CD4-positive, alpha-beta T cell treated with Interleukin-2 at 100 ng/mL for 4 hours (primary cell): ENCODE measurements at regions not wholly inside any gene's neighbourhood (a gene's known extent, or its start where the extent isn't known, plus 50 kb on each side); places are given as distances from the start of the nearest gene placed in this dataset.

Experiments used
- DNase-seq: peaks from one replicate; pipeline ENCODE4 v3.0.0-alpha.2; 2020; ENCODE audit warnings: low spot score

GRCh38 chr18:73313476-73313875, 445.7 kb upstream of the NETO1 start:
- no peak for DNase-seq

GRCh38 chr18:73296686-73297085, 428.9 kb upstream of the NETO1 start:
- DNase-seq, result no peak

- no peak for DNase-seq
Measured at GRCh38 chr18:73292156-73292555, 424.4 kb upstream of the NETO1 start.

DNA sequence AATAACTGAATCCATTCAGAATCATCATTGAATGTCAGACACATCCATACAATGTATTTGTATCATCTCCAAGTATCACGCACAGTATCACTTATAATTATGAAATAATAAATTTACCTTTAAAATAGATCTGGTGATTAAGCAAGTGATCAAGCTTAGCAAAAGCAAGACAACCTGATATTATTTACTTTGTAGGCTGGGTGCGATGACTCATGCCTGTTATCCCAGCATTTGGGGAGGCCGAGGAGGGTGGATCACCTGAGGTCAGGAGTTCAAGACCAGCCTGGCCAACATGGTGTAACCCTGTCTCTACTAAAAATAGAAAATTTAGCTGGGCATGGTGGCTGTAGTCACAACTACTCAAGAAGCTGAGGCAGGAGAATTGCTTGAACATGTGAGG, 421.0 kb upstream of the NETO1 start:
- no peak for DNase-seq

DNA sequence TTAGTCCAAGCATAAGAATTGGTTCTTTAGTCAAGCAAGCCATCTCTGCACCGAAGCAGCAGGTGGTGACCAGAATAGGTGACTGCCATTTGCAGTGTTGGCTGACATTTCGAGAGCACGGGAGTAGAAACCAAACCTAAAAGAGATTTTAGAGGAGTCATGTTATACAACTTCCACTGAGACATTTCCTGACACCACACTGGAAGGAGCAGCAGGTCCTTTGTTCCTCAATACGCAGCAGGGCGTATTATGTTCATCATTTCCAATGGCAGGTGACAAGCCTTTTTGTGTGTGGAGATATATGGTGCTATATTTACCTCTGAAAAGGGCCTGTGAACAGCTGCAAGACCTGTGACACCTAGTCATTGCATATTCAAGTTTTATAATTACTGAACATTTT, 418.8 kb upstream of the NETO1 start:
- DNase-seq, result no peak

GRCh38 chr18:73283788-73284187, 416.0 kb upstream of the NETO1 start:
- DNase-seq, result no peak

GRCh38 chr18:73283032-73283431, 415.2 kb upstream of the NETO1 start:
- no peak for DNase-seq

- DNase-seq, result no peak
Measured at GRCh38 chr18:73279498-73279897, 411.7 kb upstream of the NETO1 start.

- no peak for DNase-seq
Measured at GRCh38 chr18:73274812-73275621, 407.2 kb upstream of the NETO1 start.

- DNase-seq, result no peak
Measured at GRCh38 chr18:73270920-73271634, 403.3 kb upstream of the NETO1 start.

GRCh38 chr18:73264562-73264921, 396.8 kb upstream of the NETO1 start:
- no peak for DNase-seq

DNA sequence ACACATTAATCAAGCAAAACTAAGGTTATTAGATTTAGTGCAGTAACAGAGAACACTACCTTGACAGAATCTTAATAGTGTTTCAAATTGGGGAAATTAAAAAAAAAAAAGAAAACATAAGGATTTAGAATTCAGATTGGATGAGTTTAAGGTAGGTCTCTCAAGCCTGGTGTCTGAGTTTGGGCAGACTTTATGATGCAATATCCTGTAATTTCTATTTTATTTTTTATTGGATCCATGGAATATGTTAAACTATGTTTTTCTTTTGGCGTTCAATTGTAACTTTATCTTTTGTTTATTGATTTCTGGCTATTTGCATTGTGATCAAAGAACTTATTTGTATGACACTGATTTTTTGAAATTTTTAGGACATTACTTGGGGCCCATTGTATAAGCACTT, 394.1 kb upstream of the NETO1 start:
- no peak for DNase-seq

- DNase-seq, result no peak
Measured at GRCh38 chr18:73261243-73261642, 393.5 kb upstream of the NETO1 start.

DNA sequence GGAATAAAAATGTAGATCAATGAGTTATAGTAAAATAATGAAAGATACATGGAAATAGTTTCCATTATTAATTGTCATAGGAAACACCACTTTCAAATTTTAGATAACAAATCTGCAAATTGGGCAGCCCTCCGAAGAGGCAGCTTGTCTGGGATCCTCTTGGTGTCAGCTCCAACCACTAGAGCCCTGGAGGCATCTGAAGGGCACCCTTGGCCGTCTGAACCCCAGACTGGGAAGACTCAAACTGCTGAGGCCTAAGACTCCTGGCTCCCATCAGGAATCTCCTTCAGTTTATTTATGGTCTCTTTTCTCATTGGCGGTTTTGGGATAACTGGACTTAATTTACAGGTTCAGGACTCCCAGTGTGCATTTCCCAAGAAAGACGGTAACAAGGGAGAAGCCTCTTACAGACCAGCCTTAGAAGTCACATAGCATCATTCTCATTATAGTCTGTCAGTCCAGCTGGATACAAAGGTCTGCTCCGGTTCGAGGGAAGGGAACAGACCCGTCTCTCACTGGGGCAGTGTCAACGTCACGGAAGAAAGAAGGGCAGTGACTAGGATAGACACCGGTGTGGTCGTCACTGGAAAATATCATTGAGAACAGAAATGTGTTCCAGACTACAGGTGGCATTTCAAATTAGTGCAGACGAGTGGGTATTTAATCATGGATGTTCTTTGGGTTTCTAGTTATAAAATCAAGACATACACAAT, 390.7 kb upstream of the NETO1 start:
- no peak for DNase-seq

DNA sequence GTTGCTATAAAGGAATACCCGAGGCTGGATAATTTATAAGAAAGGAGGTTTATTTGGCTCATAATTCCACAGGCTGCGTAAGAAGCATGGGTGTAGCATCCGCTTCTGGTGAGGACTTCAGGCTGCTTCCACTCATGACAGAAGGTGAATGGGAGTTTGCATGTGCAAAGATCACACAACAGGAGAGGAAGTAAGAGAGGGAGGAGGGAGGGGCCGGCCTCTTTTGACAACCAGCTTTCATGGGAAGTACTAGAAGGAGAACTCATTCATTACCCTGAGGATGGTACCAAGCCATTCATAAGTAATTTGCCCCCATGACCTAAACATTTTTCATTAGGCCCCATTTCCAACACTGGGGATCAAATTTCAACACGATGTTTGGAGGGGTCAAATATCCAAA, 386.8 kb upstream of the NETO1 start:
- no peak for DNase-seq

GRCh38 chr18:73249030-73249429, 381.2 kb upstream of the NETO1 start:
- DNase-seq, result no peak

- no peak for DNase-seq
Measured at GRCh38 chr18:73246763-73247162, 379.0 kb upstream of the NETO1 start.

GRCh38 chr18:73245345-73245744, 377.6 kb upstream of the NETO1 start:
- no peak for DNase-seq

GRCh38 chr18:73244401-73244800, 376.6 kb upstream of the NETO1 start:
- no peak for DNase-seq

DNA sequence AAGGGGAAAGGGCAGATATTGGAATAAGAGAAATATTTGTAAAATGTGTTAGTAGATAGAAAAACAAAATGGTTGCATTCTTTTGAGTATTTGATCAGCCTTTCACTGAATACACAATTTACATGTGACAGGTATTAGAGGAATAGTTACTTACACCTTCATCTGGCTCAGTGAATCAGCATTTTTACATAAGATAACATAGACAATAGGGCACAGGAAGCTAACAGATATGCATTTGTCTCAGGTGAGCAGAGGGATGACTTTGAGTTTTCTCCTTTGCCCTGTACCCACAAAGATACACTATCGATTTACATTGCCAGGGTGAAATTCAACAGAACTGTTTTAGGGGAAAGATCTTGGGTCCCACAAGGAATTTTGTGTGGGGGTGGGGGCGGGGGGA, 373.1 kb upstream of the NETO1 start:
- DNase-seq, result no peak

DNA sequence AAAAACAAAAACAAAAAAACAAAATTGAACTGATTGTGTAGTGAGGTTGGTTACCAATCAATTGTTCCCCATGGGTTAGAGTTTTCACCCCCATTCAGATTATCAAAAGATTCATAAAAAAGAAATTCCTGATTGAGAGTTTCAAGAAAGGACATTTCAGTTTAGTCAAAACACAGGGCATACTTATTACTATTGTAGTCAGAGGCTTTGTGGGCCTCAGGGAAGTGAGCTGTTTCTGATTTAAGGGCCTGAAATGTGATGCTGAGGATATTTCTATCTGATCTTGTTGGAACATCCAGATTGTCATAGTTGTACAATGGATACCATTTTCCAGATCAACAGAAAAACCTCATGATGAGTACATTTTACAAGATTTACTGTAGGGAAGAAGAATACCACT, 368.1 kb upstream of the NETO1 start:
- no peak for DNase-seq

DNA sequence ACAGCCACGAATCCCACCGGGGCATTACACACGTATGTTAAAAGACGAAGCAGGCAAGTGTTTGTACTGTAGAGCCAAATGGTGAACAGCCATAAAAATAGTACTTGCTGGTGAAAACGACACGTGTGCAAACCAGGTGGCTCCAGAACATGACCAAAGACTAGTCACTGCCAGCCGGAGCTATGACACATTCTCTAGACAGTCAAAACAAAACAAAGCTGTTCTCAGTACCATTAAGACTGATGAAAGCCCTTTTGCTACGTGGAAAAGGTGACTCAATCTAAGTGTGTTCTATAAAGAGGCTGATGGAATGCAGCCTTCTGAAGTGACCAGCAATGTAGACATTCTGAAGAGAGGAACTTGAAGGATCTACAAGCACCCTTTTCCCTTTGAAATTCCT, 367.7 kb upstream of the NETO1 start:
- no peak for DNase-seq

- no peak for DNase-seq
Measured at GRCh38 chr18:73232933-73233332, 365.1 kb upstream of the NETO1 start.
